ENCODE measurements at regions not wholly inside any gene's neighbourhood (a gene's known extent, or its start where the extent isn't known, plus 50 kb on each side); places are given as distances from the start of the nearest gene placed in this dataset.

GRCh38 chrX:128105659-128106058 lies 53.5 kb upstream of the ACTRT1 start:
- TF ChIP-seq POLR2A (IDR thresholded peaks at IDR 0.05): no peak
- no peak for TF ChIP-seq CTCF (IDR thresholded peaks at IDR 0.05)

Data from Peyer's patch (tissue), 4 donors.